ENCODE measurements at regions not wholly inside any gene's neighbourhood (a gene's known extent, or its start where the extent isn't known, plus 50 kb on each side); places are given as distances from the start of the nearest gene placed in this dataset.

DNA sequence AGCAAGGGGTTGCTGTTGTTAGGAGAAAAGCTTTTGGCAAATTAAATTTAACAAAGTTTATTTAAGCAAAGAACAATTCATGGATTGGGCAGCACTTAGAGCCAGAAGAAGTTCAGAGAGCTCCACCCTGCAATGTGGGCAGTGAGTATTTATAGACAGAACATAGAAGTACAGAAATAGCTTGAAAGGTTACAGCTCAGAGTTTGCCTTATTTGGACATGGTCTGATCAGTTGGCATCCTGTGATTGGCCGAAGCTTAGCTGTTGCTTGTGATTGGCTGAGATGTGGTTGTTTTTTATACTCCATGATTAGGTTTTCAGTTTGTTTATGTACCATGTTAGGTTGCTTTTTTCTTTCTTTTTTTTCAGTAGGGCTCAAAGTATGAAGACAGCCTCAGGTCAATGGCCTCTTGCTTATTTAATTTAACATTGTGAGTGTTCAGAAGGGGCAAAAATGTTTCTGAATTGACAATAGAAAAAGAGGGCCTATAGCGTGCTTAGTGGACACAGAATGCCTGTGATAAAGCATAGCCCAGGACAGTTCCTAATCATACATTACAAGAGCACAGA is 293.8 kb downstream of the IGSF11 start:
- TF ChIP-seq, protein P1, sequence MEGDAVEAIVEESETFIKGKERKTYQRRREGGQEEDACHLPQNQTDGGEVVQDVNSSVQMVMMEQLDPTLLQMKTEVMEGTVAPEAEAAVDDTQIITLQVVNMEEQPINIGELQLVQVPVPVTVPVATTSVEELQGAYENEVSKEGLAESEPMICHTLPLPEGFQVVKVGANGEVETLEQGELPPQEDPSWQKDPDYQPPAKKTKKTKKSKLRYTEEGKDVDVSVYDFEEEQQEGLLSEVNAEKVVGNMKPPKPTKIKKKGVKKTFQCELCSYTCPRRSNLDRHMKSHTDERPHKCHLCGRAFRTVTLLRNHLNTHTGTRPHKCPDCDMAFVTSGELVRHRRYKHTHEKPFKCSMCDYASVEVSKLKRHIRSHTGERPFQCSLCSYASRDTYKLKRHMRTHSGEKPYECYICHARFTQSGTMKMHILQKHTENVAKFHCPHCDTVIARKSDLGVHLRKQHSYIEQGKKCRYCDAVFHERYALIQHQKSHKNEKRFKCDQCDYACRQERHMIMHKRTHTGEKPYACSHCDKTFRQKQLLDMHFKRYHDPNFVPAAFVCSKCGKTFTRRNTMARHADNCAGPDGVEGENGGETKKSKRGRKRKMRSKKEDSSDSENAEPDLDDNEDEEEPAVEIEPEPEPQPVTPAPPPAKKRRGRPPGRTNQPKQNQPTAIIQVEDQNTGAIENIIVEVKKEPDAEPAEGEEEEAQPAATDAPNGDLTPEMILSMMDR (IDR thresholded peaks at IDR 0.05; ENCODE audit: insufficient read depth, low read depth, low read length) = no peak
- TF ChIP-seq EZH2 (IDR thresholded peaks at IDR 0.05; ENCODE audit: insufficient read depth, low read length) = no peak

All from astrocyte (in vitro differentiated cells and primary cell).